Colonic mucosa (tissue), 4 donors: ENCODE measurements at regions not wholly inside any gene's neighbourhood (a gene's known extent, or its start where the extent isn't known, plus 50 kb on each side); places are given as distances from the start of the nearest gene placed in this dataset.

Source experiments
- DNase-seq: peaks from one replicate; pipeline ENCODE4 v3.0.0-alpha.2; 2020
- H3K27ac ChIP-seq: fragments of 200-600 bp; one replicate; pipeline ENCODE4 v1.8.0; 2021
- H3K27me3 ChIP-seq: fragments of 200-600 bp; one replicate; pipeline ENCODE4 v1.8.0; 2021
- H3K36me3 ChIP-seq: fragments of 200-600 bp; one replicate; pipeline ENCODE4 v1.8.0; 2021
- H3K4me1 ChIP-seq: fragments of 200-600 bp; one replicate; pipeline ENCODE4 v1.8.0; 2021; ENCODE audit warnings: mild to moderate bottlenecking
- H3K4me3 ChIP-seq: fragments of 200-600 bp; one replicate; pipeline ENCODE4 v1.8.0; 2021
- H3K9ac ChIP-seq, 2 donors: one replicate each; pipeline ENCODE4 v1.7.0; 2013; ENCODE audit warnings: control low read depth in 2 of 2, low read depth in 2 of 2, low read length in 2 of 2
- H3K9me3 ChIP-seq: fragments of 200-600 bp; one replicate; pipeline ENCODE4 v1.8.0; 2021
- intact Hi-C: fragments of 100-400 bp; cut with DNase I; formaldehyde crosslinking; loops from one replicate; pipeline ENCODE4 v1.14.1; 2022
- TF ChIP-seq, protein P1 (sequence below): fragments of 200-600 bp; IDR thresholded peaks from one replicate; pipeline ENCODE4 v1.8.0; 2022; ENCODE audit warnings: antibody characterized with exemption, mild to moderate bottlenecking
- donor health status: healthy.
- donor health status: DM: no; HTN: no; CAD: no.
- donor health status: DM: no; HTN: no; CAD: no.

DNA sequence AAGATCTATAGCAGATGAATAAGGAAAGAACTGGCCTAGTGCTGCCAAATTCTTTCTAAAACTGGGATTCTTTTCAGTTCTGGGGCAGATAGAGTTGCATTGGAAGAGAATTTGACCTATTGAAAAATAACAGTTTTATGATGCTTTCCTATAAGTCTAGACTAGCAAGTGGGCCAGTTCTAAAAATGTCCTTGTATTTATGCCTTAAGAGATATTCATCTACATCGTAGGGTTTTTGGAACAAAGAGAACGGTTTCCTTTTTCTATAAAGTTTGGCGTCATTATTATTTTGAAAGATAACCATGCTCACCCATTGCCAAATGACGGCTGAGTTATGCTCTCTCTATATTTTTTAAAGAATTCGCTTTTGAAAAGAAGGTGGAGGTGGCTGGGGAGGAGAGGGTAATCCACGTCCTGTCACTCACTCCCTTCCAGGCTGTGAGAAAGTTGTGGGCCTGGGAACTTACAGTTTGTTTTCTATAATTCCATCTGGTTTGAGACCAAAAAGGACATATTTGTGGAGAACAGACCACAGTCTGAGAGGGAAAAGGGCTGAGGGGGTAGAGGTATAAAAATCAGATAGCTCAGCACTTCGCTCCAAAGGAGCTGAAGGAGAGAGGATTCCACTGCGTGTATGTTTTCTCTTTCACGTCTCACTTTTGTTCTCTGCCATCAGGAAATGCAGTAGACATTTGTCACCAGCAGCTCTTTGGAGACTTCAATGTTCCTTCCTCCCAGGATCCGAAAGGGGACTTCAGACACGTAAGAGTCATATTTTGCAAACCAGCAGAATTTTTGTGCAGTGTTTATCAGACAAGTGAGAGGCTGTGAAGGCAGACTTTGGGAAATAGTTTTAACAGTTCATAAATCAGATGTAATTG is 281.9 kb upstream of the FN1 start:
- Histone ChIP-seq H3K27me3 (no peaks in the 10 kb centered on the region), H3K9me3 (no peaks in the 10 kb centered on the region), H3K4me3 (no peak overlapping the region), H3K36me3 (no peaks in the 10 kb centered on the region), H3K9ac (no peak overlapping the region), H3K27ac (no peak overlapping the region), H3K4me1 (peaks cover 2% of the 10 kb centered on the region)
- intact Hi-C loops, result no loop called here
- TF ChIP-seq, protein P1, sequence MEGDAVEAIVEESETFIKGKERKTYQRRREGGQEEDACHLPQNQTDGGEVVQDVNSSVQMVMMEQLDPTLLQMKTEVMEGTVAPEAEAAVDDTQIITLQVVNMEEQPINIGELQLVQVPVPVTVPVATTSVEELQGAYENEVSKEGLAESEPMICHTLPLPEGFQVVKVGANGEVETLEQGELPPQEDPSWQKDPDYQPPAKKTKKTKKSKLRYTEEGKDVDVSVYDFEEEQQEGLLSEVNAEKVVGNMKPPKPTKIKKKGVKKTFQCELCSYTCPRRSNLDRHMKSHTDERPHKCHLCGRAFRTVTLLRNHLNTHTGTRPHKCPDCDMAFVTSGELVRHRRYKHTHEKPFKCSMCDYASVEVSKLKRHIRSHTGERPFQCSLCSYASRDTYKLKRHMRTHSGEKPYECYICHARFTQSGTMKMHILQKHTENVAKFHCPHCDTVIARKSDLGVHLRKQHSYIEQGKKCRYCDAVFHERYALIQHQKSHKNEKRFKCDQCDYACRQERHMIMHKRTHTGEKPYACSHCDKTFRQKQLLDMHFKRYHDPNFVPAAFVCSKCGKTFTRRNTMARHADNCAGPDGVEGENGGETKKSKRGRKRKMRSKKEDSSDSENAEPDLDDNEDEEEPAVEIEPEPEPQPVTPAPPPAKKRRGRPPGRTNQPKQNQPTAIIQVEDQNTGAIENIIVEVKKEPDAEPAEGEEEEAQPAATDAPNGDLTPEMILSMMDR, result no peak
- no peak for DNase-seq

DNA sequence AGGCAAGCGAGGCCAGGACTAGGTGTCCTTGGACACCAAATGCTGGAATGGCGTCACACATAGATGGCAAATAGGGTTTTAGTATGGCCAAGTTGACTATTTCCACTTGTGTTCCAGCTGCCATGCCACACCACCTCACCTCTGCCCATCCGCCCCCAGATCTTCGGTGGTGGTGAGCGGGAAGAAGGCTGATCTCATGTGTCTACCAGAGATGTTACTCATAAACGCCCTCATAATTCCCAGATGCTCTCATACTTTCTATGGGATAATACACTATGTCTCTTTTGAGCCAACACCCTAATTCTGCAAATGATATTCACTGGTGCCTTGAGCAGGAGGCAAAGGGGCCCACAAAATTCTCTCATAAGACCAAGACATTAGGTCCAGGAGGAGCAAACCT is 281.1 kb upstream of the FN1 start:
- Histone ChIP-seq H3K9ac (no peak overlapping the region), H3K4me1 (peaks cover 3% of the 10 kb centered on the region), H3K27me3 (no peaks in the 10 kb centered on the region), H3K36me3 (no peaks in the 10 kb centered on the region), H3K4me3 (no peak overlapping the region), H3K27ac (no peak overlapping the region), H3K9me3 (no peaks in the 10 kb centered on the region)
- no peak for DNase-seq
- intact Hi-C loops, result no loop called here
- TF ChIP-seq, protein P1, result no peak

DNA sequence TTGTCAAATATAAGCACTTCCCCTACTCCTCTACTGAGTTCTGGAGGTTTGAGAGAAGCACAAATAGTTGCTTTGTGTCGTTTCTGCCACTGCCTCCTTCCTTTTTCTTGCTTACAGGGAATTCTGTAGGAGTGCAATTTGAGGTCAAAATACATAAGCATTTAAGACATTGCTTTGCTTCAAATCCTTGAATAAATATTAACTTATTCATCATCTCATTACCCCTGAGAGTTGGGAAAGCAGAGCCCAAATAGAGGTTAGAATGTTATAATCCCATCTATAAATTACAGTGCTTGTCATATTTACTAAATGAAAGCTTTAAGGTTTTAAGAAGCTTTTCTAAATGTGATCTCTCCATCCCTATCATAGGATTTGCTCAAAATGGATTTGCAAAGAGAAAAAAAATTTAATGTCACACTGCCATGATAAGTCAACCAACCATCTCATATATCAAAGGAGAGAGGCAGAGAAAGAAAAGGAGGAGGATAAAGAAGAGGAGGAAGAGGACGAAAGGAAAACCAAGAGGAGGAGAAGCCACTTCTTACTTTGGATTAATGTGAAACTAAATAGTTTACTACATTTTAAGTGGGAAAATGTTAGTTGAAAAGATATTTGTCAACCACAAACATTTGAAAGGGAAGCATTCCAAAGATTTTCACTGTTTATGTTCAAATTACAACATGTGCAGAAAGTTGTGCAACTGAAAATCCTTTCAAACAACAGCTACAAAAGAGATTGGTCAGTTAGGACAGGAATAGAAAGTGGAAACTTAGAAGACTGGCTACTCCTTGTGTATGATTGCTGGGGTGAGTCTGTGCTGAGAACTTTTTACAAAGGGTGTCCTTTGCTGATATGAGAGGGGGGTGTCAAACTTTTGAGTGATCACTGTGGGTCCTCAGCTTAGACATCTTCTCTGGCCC is 277.3 kb upstream of the FN1 start:
- intact Hi-C loops, result no loop called here
- DNase-seq, result no peak
- H3K4me1 ChIP-seq, result peaks cover 3% of the 10 kb centered on the region
- no peaks in the 10 kb centered on the region for H3K9me3 ChIP-seq
- no peak overlapping the region for H3K27ac ChIP-seq
- H3K36me3 ChIP-seq, result no peaks in the 10 kb centered on the region
- TF ChIP-seq, protein P1, result no peak
- no peak overlapping the region for H3K9ac ChIP-seq
- no peak overlapping the region for H3K4me3 ChIP-seq
- H3K27me3 ChIP-seq, result no peaks in the 10 kb centered on the region

DNA sequence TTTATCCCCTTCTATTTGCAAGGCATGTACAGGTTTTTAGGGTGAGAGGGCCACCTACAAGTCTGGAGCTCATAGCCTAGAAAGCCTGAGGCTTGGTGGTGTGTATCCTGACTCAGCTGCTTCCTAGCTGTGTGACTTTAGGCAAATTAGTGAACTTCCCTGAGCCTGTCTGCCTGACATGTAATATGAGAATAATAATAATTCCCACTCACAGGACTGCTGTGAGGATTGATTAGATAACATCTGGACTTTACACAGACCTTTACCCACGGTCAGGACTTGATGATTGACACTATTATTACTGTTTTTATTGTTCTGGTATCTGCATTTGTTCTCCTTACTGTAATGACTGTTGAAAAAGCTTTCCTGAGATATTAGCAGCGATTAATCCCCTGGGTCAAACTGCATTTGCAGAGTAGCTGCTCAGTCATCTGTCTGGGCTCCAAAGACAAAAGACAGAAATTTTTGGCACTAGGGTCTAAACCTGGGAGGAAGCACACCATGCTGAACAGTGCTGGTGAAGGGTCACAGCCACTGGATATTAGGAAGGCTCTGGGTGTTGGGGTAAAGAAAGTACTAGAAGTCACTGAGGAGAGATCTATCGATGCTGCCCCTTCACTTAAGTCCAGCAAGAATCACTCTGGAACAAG is 276.5 kb upstream of the FN1 start:
- Histone ChIP-seq H3K4me3 (no peak overlapping the region), H3K36me3 (no peaks in the 10 kb centered on the region), H3K27ac (no peak overlapping the region), H3K4me1 (peaks cover 3% of the 10 kb centered on the region), H3K9ac (no peak overlapping the region), H3K27me3 (no peaks in the 10 kb centered on the region), H3K9me3 (no peaks in the 10 kb centered on the region)
- no peak for DNase-seq
- TF ChIP-seq, protein P1, result no peak
- intact Hi-C loops, result no loop called here

DNA sequence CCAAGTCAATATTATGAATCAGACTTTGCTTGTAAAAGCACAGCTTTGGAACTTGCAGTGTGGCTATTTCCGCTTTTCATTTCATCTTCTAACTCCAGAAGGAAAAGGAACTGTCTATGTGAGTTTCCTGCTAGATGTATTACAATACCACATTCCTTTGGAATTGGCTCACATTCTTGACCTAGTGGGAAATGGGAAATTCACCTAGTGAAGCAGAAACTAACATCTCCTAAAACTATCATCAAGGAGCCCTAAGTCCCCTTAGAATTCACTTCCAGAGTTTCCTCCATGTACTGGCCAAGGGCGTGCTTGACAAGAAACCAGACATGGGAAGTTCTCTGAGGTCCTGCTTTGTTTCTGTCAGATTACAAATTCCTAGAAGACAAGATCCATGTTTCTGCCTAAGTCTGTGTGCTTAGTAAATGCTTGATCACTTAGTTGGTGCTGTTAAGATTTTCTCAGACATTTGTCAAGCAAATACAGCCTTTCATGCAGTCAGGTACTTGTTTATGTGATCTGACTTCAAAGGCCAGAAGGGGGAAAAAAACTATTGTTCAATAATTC is 275.7 kb upstream of the FN1 start:
- Histone ChIP-seq H3K9me3 (no peaks in the 10 kb centered on the region), H3K4me3 (no peak overlapping the region), H3K9ac (no peak overlapping the region), H3K4me1 (peaks cover 3% of the 10 kb centered on the region), H3K27me3 (no peaks in the 10 kb centered on the region), H3K36me3 (no peaks in the 10 kb centered on the region), H3K27ac (no peak overlapping the region)
- TF ChIP-seq, protein P1, result no peak
- intact Hi-C loops, result no loop called here
- no peak for DNase-seq
